HG02610 (cell line): ENCODE measurements at regions not wholly inside any gene's neighbourhood (a gene's known extent, or its start where the extent isn't known, plus 50 kb on each side); places are given as distances from the start of the nearest gene placed in this dataset.

Experiments used
- ATAC-seq: cut with Tn5 transposase; IDR thresholded peaks from one replicate; pipeline ENCODE4 v1.9.1; 2021; ENCODE audit warnings: mild to moderate bottlenecking, moderate library complexity; ENCODE audit not compliant: unreplicated experiment

GRCh38 chr3:25130724-25131520 is 297.1 kb upstream of the RARB start:
- no peak for ATAC-seq

DNA sequence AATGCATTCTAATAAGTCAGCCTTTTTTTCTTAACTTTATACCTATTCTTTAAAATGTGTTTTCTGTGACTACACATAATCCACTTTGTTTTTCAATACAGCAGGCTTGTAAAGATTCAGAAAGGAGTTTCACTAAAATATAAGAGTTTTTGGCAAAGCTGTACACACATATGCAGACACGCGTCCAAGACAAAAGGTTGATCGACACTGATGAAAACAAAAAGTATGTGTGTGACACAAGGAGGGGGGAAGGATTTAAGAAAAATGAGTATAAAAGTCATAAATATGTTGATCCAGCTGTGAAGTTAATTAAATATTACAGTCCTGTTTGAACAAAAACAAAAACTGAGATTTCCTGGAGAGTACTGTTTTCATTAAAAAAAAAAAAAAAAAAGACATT is 294.5 kb upstream of the RARB start:
- ATAC-seq, result no peak

- no peak for ATAC-seq
Measured at GRCh38 chr3:25137606-25138005, 290.5 kb upstream of the RARB start.

DNA sequence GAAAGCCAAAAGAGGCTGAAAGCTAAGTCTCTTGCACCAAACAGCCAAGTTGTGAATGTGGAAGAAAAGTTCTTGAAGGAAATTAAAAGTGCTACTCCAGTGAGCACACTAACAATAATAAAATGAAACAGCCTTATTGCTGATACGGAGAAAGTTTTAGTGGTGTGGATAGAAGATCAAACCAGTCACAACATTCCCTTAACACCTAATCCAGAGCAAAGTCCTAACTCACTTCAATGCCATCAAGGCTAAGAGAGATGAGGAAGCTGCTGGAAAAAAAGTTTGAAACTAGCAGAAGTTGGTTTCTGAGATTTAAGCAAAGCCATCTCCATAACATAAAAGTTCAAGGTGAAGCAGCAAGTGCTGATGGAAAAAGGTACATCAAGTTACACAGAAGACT is 288.8 kb upstream of the RARB start:
- ATAC-seq, result no peak

DNA sequence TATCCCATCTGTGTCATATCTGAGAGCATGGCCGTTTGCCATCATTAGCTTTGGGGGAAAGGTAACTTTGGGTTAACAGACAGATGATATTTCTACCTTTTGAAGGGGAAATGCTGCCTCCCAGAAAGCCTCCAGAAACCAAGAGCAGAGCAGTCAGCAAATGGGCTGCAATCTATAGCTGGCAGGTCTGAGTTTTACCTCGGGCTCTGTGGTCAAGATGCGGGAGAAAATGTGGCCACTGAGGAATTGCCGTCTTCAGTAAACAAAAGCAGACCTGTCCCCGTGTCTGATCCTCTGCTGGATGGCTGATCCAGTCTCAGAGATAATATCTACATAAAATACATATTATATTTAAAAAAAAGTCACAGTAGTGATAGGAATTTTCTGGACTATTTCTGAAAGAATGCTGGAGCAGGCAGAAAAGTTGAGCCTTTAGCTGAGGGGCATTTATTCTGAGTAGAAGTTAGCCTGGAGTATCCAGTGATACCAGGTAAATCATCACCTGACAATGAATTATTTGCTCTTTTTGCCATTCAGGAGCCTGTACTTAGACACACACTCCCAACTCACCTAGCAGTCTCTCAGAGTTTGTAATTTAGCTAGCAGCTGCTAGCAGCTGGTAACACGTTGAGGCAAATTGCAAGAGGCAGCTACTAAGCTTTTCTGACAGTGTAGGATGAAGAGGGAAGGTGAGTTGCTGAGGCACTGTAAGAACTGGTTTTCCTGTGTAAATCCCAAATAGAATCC is 285.3 kb upstream of the RARB start:
- ATAC-seq, result no peak

DNA sequence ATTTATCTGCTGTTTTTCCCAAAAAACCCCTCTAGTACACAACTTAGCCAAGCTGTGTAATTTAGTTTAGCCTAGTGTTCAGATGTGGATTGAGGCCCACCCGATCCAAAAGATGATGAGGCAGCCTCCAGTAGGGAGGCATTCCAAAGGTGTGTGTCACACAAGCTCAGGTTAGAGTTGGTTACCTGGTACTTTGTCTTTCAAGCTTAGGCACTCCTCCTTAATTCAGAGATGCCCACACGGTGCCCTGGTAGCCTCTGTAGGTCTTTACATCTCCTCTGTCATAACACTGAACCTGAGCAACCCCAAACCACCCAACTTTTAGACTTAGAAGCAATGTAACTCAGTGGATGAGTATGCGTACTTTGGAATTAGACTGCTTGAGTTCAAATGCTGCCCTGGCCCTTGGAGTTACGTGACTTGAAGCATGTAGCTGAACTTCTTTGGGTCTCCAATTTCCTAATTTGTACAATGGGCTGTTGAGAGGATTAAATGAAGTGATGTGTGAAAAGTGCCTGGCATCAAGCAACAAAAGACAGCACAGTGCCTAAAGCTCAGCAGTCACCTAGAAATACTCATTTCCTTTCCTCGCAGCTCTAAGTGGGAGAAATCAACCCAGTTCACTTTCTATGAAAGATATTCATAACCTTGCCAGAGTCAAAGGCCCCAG is 284.6 kb upstream of the RARB start:
- ATAC-seq, result no peak

- ATAC-seq, result no peak
Measured at GRCh38 chr3:25144430-25144829, 283.6 kb upstream of the RARB start.

DNA sequence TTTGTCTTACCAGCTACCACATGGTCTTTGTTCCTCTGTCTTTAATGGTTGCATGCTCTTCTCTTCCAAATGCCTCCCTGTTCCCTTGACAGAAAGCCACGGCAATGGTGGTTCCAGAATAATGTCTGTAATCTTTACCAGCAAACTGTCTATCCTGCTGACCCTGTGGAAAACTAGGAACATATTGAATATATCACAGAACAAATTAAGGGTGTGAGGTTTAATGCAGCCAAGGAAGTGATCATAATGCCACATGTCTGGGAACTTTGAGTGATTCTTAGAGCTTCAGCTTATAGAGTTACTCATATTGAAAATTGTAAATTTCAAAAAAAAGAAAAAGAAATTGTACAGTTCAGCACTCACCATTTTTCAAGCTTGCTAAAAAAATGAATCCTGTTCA is 282.9 kb upstream of the RARB start:
- no peak for ATAC-seq

DNA sequence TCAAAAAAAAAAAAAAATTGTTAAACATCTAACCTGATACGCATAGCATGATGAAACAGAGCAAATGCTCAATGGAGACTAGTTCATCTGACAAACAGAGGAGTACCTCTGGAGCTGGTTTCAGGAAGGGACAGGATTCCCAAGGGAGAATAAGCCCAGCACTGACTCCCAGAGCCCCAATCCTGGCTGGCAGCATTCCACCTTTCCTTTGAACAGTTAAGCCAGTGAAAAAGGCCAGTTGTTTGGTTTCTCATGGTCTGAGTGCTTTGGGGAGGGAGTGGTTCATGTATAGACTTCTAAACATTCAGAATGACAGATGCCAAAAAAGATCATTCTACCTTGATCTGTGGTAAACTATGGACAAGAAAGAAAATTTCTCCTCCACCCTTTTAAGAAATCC is 277.9 kb upstream of the RARB start:
- ATAC-seq, result no peak

DNA sequence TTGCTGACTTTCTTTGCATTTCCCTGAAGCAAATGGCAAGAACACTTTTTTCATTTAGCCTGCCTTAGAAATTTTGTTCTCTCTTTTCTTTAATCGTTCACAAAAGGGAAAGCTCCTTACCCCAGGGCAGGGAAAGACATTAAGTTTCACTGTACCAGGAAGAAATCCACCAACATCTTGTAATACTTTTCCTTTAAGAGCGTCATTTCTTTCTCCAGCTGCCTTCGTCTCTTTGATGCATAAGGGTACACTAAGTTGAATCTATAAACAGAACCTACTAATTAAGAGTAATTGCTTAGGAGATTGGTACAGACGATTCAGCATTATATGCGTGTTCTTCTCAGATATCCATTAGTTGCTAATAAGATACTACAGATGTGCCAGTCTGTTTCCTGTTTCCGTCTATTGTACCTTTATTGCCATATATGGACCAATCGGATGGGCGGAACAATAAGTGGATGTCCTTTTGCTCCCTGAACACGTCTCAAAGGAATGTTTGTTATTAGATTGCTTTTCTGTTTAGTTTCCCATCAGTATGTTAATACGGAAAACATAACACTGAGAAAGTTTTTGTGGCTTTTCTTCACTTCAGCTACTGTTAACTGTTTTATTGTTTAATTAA is 276.7 kb upstream of the RARB start:
- no peak for ATAC-seq

- no peak for ATAC-seq
Measured at GRCh38 chr3:25151903-25152295, 276.2 kb upstream of the RARB start.

- ATAC-seq, result no peak
Measured at GRCh38 chr3:25153136-25153535, 274.9 kb upstream of the RARB start.

GRCh38 chr3:25153561-25153960 is 274.5 kb upstream of the RARB start:
- no peak for ATAC-seq

DNA sequence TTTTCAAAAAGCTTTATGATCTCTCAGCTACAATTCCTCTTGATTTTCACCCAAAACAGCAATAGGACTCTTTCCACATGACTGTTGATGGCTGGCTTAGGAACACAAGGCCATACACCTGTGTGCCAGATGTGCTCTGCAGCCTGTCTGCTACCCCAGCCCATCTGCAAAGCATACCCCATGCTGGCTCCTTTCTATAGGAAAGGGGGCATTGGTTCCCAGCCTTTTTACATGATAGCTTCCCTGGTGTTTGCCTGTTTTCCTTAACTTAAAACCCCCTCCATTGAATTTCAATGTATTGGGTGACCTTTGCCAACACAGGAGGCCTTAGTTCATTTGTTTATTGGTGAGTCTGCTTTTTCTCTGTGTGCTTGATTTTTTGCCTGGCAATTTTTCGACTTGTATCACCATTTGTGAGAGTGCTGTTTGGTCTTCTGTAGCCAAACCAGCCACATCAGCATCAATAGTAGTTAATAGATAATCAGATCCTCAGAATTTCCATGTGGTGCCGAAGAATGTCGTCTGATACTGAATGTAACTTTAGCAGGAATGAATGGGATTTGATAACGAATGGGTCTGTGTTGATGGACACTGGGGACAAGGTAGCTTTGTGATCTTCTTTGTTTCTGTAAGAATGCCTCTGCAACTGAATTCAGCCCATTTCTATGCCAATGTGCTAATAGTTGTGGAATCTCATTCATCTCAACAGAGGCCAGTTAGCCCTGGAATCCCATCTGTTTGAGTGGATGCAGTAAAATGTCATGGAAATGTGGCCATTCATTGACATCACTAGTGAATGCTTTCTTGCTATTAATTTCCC is 272.2 kb upstream of the RARB start:
- no peak for ATAC-seq

DNA sequence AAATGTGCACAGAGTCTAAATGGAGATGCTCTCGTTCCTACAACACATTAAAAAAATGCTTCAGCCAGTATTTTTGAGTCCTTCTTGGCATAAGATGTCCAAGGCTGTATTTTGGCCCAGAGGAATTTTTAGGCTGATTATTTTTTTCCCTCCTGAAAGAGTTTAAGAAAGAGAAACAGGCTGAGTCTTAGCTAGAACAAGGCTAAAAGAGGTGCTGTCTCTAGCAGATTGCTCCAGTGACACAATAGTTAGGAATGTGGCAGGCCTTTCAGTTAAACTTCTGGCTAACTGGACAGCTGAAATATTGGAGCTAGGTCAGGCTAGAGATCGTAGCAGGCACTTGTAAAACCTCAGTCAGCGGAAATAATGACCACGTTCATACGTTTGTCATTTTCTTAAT is 271.4 kb upstream of the RARB start:
- no peak for ATAC-seq

DNA sequence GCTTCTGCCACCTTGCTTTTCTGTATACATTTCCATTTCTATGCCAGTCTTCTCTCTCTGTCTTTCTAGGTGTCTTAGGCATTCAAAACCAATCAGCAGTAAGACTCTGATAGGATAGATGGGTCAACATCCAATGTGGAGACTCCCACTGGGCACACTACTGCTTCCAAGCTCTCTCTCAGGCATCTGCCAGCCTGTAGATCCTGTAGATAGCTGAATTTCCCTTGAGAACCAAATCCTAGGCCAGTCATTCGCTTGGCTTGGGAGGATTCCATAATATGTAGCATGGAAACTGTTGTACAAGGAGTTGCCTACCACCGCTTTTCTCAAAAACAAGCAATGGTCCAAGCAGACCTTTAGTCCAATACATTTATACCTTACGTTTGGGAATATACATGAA is 262.8 kb upstream of the RARB start:
- ATAC-seq, result no peak

- no peak for ATAC-seq
Measured at GRCh38 chr3:25166016-25166415, 262.0 kb upstream of the RARB start.

DNA sequence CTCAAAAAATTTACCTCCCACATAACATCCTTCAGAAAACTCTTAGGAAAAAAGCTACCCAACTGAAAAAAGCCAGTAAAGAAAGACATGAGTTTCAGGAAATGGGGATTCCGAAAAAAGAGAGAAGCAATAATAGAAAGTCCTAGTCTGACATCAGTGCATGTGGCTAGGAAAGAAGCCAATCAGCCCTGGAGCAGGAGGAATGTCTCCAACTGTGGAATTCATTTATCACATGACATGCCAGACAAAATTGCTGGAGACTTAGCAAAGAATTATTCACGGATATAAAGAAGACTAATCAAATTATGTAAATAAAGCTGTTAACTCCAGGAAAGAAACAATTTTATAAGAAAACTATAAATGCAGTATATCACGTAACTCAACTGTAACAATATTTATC is 258.9 kb upstream of the RARB start:
- ATAC-seq, result no peak

- no peak for ATAC-seq
Measured at GRCh38 chr3:25170021-25170420, 258.0 kb upstream of the RARB start.

DNA sequence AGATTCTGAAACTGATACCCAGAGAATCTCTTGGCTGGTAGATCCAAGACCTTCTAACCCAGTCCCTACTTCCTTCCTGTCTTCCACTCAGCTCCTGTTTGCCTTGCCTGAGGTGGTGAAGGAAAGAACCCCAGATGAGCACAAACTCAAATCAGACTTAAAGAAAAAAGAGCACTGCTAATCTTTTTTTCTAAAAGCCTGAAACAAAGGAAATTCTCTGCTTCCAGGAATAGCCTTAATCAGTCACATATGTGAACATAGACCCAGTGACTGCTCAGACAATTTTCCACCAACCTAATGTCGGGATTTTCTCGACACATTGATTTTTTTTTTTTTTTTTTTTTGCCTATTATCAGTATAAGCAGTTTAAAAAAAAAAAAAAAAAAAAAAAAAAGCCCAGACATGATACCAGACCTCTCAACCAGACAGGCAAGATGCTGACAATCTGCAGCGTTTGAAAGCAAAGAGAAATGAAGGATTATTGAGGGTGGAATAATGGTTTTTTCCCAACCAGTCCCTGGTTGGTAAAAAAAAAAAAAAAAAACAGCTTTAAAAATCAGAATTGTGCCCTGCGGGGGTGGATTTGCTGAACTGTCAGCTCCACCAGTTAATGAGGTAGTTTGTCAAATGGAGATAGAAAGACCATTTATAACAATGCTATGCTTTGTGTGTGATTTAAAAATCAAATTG is 256.8 kb upstream of the RARB start:
- no peak for ATAC-seq
